Glutamatergic neuron (in vitro differentiated cells): ENCODE measurements at regions not wholly inside any gene's neighbourhood (a gene's known extent, or its start where the extent isn't known, plus 50 kb on each side); places are given as distances from the start of the nearest gene placed in this dataset.

Experiments used
- DNase-seq: peaks from one replicate; pipeline ENCODE4 v3.0.0; 2022
- H3K27ac Mint-ChIP-seq: one replicate; pipeline ENCODE4 v1.8.0; 2020; ENCODE audit warnings: mild to moderate bottlenecking, mixed read lengths, inconsistent platforms; ENCODE audit not compliant: unreplicated experiment
- H3K27me3 Mint-ChIP-seq: one replicate; pipeline ENCODE4 v1.8.0; 2020; ENCODE audit warnings: mild to moderate bottlenecking, moderate library complexity, mixed read lengths, inconsistent platforms; ENCODE audit not compliant: unreplicated experiment
- H3K36me3 Mint-ChIP-seq: one replicate; pipeline ENCODE4 v1.8.0; 2020; ENCODE audit warnings: mild to moderate bottlenecking, mixed read lengths, inconsistent platforms; ENCODE audit not compliant: unreplicated experiment
- H3K4me1 Mint-ChIP-seq: one replicate; pipeline ENCODE4 v1.8.0; 2020; ENCODE audit warnings: mild to moderate bottlenecking, low read depth, mixed read lengths, inconsistent platforms; ENCODE audit not compliant: unreplicated experiment
- H3K4me3 Mint-ChIP-seq: one replicate; pipeline ENCODE4 v1.8.0; 2020; ENCODE audit warnings: mild to moderate bottlenecking, mixed read lengths, inconsistent platforms; ENCODE audit not compliant: unreplicated experiment
- H3K9me3 Mint-ChIP-seq: one replicate; pipeline ENCODE4 v1.8.0; 2020; ENCODE audit warnings: mild to moderate bottlenecking, moderate library complexity, mixed read lengths, inconsistent platforms; ENCODE audit not compliant: unreplicated experiment
- TF ChIP-seq, protein P1 (sequence below): fragments of 200-600 bp; sonication (generic); IDR thresholded peaks from one replicate; pipeline ENCODE4 v1.5.0; 2021; ENCODE audit not compliant: partially characterized antibody, unreplicated experiment

DNA sequence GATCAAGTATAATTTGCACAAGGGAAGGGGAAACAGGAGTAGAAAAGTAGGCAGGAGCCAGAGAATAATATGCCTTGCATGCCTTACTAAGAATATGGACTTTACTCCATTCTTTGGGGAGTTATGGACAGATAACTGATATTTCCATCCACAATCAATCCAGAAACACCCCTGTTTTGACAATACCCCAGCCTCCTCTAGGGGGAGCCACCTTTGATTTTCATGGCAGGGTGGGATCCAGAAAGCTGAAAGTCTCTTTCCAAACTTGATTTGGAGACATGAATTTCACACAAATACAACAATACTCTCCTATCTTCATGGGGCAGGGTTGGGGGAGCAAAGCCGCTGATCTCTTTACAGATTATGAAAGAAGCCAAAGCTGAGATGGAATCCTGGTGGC, 404.1 kb downstream of the FOXA2 start:
- H3K4me3 Mint-ChIP-seq, result no peak overlapping the region
- H3K4me1 Mint-ChIP-seq, result no peaks in the 10 kb centered on the region
- H3K9me3 Mint-ChIP-seq, result no peaks in the 10 kb centered on the region
- H3K27ac Mint-ChIP-seq, result no peak overlapping the region
- DNase-seq, result peak; percentile 39
- TF ChIP-seq, protein P1, sequence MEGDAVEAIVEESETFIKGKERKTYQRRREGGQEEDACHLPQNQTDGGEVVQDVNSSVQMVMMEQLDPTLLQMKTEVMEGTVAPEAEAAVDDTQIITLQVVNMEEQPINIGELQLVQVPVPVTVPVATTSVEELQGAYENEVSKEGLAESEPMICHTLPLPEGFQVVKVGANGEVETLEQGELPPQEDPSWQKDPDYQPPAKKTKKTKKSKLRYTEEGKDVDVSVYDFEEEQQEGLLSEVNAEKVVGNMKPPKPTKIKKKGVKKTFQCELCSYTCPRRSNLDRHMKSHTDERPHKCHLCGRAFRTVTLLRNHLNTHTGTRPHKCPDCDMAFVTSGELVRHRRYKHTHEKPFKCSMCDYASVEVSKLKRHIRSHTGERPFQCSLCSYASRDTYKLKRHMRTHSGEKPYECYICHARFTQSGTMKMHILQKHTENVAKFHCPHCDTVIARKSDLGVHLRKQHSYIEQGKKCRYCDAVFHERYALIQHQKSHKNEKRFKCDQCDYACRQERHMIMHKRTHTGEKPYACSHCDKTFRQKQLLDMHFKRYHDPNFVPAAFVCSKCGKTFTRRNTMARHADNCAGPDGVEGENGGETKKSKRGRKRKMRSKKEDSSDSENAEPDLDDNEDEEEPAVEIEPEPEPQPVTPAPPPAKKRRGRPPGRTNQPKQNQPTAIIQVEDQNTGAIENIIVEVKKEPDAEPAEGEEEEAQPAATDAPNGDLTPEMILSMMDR, result peak; percentile 70
- H3K36me3 Mint-ChIP-seq, result no peaks in the 10 kb centered on the region
- no peaks in the 10 kb centered on the region for H3K27me3 Mint-ChIP-seq

DNA sequence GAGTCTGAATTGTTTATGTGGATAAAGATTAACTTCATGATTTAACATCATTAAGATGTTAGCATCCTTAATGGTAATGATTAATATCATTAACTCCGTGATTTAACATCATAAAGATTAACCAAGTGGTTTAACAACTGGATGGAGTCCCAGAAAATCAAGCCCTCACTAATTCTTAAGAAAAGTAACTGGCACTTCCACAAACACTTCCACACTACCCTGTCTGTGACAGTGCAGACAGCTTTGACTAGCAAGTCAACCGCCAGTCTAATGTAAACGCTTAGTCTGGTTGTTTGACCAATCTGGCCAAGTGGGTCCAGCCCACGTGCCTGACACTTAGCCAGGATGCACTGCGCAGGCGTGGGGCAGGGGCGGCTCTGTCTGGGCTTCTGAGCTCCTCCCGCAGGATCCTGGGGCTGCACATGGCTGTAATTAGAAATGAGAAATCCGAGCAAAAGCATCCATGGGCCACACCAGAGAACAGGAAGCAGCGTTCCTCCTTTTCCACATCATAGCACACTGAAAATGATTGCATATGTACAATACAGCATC, 424.2 kb downstream of the FOXA2 start:
- H3K27ac Mint-ChIP-seq, result no peak overlapping the region
- no peak for DNase-seq
- no peaks in the 10 kb centered on the region for H3K4me1 Mint-ChIP-seq
- TF ChIP-seq, protein P1, result no peak
- no peaks in the 10 kb centered on the region for H3K9me3 Mint-ChIP-seq
- H3K4me3 Mint-ChIP-seq, result no peak overlapping the region
- no peaks in the 10 kb centered on the region for H3K36me3 Mint-ChIP-seq
- H3K27me3 Mint-ChIP-seq, result no peaks in the 10 kb centered on the region

- TF ChIP-seq, protein P1, result no peak
- no peak overlapping the region for H3K4me3 Mint-ChIP-seq
- no peaks in the 10 kb centered on the region for H3K36me3 Mint-ChIP-seq
- H3K27ac Mint-ChIP-seq, result no peak overlapping the region
- no peaks in the 10 kb centered on the region for H3K27me3 Mint-ChIP-seq
- H3K4me1 Mint-ChIP-seq, result no peaks in the 10 kb centered on the region
- no peaks in the 10 kb centered on the region for H3K9me3 Mint-ChIP-seq
- no peak for DNase-seq
Observed at GRCh38 chr20:22159276-22159675, 425.1 kb downstream of the FOXA2 start.

DNA sequence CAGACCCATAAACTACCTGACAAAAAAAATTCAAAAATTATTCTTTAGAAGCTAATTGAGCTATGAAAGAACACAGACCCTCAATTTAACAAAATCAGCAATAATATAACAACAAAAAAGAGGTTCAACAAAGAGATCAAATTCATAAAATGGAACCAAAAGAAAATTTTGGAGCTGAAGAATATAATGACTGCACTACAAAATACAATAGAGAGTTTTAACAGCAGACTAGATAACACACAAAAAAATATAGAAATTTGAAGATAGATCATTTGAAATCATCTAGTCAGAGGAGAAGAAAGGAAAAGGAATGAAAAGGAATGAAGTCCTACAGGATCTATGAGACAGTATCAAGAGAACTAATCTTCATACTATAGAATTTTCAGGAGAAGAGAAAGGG, 422.1 kb downstream of the PAX1 start:
- no peak overlapping the region for H3K27ac Mint-ChIP-seq
- no peaks in the 10 kb centered on the region for H3K27me3 Mint-ChIP-seq
- peaks cover 3% of the 10 kb centered on the region for H3K9me3 Mint-ChIP-seq
- TF ChIP-seq, protein P1, result no peak
- no peak for DNase-seq
- no peaks in the 10 kb centered on the region for H3K4me1 Mint-ChIP-seq
- no peaks in the 10 kb centered on the region for H3K36me3 Mint-ChIP-seq
- H3K4me3 Mint-ChIP-seq, result no peak overlapping the region

- H3K27ac Mint-ChIP-seq, result no peak overlapping the region
- no peak for DNase-seq
- H3K4me1 Mint-ChIP-seq, result no peaks in the 10 kb centered on the region
- H3K27me3 Mint-ChIP-seq, result peaks cover 2% of the 10 kb centered on the region
- H3K36me3 Mint-ChIP-seq, result no peaks in the 10 kb centered on the region
- TF ChIP-seq, protein P1, result peak; percentile 41
- H3K4me3 Mint-ChIP-seq, result no peak overlapping the region
- no peaks in the 10 kb centered on the region for H3K9me3 Mint-ChIP-seq
Observed at GRCh38 chr20:22106308-22106938, 401.0 kb downstream of the PAX1 start.
